ENCODE measurements at regions not wholly inside any gene's neighbourhood (a gene's known extent, or its start where the extent isn't known, plus 50 kb on each side); places are given as distances from the start of the nearest gene placed in this dataset.
"Not testable (repeated sequence)": the region's sequence is repeated elsewhere in the genome, so short reads cannot be mapped to it uniquely, and the experiment has no call there.

- no peak for DNase-seq (ENCODE audit: low spot score in 2 of 2)
- Histone ChIP-seq H3K27ac (no peak overlapping the region), H3K4me3 (no peak overlapping the region), H3K27me3 (no peaks in the 10 kb centered on the region), H3K36me3 (no peaks in the 10 kb centered on the region), H3K9me3 (no peaks in the 10 kb centered on the region), H3K4me1 (no peaks in the 10 kb centered on the region)
- TF ChIP-seq CTCF (IDR thresholded peaks at IDR 0.05), result no peak
- intact Hi-C loops (cut with DNase I; ENCODE audit: low total_unique reads), result no loop called here
These were observed 178.0 kb downstream of the ABCC12 start for GRCh38 chr16:47977802-47978201.

- TF ChIP-seq CTCF (IDR thresholded peaks at IDR 0.05) (no peak), POLR2A (IDR thresholded peaks at IDR 0.05) (no peak), POLR2AphosphoS5 (IDR thresholded peaks at IDR 0.05) (no peak)
- no peak overlapping the region for H3K27ac ChIP-seq
- intact Hi-C loops (cut with DNase I; ENCODE audit: low total_unique reads), result no loop called here
- no peaks in the 10 kb centered on the region for H3K4me1 ChIP-seq
- no peak for DNase-seq (ENCODE audit: low spot score in 2 of 2)
- H3K9me3 ChIP-seq, result no peaks in the 10 kb centered on the region
- H3K36me3 ChIP-seq, result no peaks in the 10 kb centered on the region
- no peak overlapping the region for H3K4me3 ChIP-seq
- no peaks in the 10 kb centered on the region for H3K27me3 ChIP-seq
These were observed 179.1 kb downstream of the ABCC12 start for GRCh38 chr16:47976636-47977210.

- intact Hi-C loops (cut with DNase I; ENCODE audit: low total_unique reads); H3K4me3 ChIP-seq; H3K27me3 ChIP-seq; DNase-seq (ENCODE audit: low spot score in 2 of 2); H3K36me3 ChIP-seq; H3K4me1 ChIP-seq; H3K9me3 ChIP-seq; H3K27ac ChIP-seq: not testable (repeated sequence)
These were observed 180.8 kb downstream of the ABCC12 start for GRCh38 chr16:47974971-47975370.

GRCh38 chr16:47973552-47973951, 182.2 kb downstream of the ABCC12 start:
- Histone ChIP-seq H3K4me1 (no peaks in the 10 kb centered on the region), H3K4me3 (no peak overlapping the region), H3K36me3 (no peaks in the 10 kb centered on the region), H3K27ac (no peak overlapping the region), H3K27me3 (no peaks in the 10 kb centered on the region), H3K9me3 (no peaks in the 10 kb centered on the region)
- DNase-seq (ENCODE audit: low spot score in 2 of 2), result no peak
- TF ChIP-seq CTCF (IDR thresholded peaks at IDR 0.05), result no peak
- TF ChIP-seq POLR2AphosphoS5 (IDR thresholded peaks at IDR 0.05), result no peak
- TF ChIP-seq POLR2A (IDR thresholded peaks at IDR 0.05), result no peak
- intact Hi-C loops (cut with DNase I; ENCODE audit: low total_unique reads), result no loop called here

GRCh38 chr16:47972246-47972985, 183.4 kb downstream of the ABCC12 start:
- H3K27ac ChIP-seq, result no peak overlapping the region
- no peak overlapping the region for H3K4me3 ChIP-seq
- intact Hi-C loops (cut with DNase I; ENCODE audit: low total_unique reads), result no loop called here
- H3K9me3 ChIP-seq, result no peaks in the 10 kb centered on the region
- H3K27me3 ChIP-seq, result no peaks in the 10 kb centered on the region
- H3K4me1 ChIP-seq, result no peaks in the 10 kb centered on the region
- no peak for DNase-seq (ENCODE audit: low spot score in 2 of 2)
- TF ChIP-seq POLR2AphosphoS5 (IDR thresholded peaks at IDR 0.05) (no peak), POLR2A (IDR thresholded peaks at IDR 0.05) (no peak), CTCF (IDR thresholded peaks at IDR 0.05) (no peak)
- no peaks in the 10 kb centered on the region for H3K36me3 ChIP-seq
